DND-41 (cell line): ENCODE measurements at regions not wholly inside any gene's neighbourhood (a gene's known extent, or its start where the extent isn't known, plus 50 kb on each side); places are given as distances from the start of the nearest gene placed in this dataset.

Experiments
- EZH2 ChIP-seq: IDR thresholded peaks from 3 replicates; pipeline ENCODE4 v1.6.1; 2012; ENCODE audit warnings: borderline replicate concordance, low read depth, mild to moderate bottlenecking, moderate library complexity, low read length, inconsistent platforms; ENCODE audit not compliant: severe bottlenecking
- TF ChIP-seq, protein P1 (sequence below): IDR thresholded peaks from 2 replicates; pipeline ENCODE4 v1.5.1; 2012; ENCODE audit warnings: borderline replicate concordance, low read length, moderate library complexity, mild to moderate bottlenecking; ENCODE audit not compliant: poor library complexity, severe bottlenecking; ENCODE audit errors: extremely low read depth

DNA sequence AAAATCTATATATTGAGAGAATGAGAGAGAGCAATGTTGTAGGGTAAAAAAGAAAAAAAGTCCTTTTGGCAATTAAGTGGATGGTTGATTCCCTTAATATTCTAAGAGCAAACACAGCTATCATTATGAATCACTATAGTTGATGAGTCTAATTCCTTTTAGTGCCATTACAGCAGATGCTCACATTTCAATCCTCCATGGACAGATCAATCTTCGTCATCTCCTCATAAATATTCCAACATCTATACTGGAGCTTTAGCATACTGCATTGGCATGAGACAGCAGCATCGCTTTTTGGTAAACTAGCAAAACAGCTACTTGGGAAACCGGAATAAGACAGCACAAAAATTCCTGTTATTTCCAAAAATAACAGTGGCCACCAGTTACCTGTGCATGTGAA lies 796.7 kb downstream of the QKI start:
- TF ChIP-seq, protein P1, sequence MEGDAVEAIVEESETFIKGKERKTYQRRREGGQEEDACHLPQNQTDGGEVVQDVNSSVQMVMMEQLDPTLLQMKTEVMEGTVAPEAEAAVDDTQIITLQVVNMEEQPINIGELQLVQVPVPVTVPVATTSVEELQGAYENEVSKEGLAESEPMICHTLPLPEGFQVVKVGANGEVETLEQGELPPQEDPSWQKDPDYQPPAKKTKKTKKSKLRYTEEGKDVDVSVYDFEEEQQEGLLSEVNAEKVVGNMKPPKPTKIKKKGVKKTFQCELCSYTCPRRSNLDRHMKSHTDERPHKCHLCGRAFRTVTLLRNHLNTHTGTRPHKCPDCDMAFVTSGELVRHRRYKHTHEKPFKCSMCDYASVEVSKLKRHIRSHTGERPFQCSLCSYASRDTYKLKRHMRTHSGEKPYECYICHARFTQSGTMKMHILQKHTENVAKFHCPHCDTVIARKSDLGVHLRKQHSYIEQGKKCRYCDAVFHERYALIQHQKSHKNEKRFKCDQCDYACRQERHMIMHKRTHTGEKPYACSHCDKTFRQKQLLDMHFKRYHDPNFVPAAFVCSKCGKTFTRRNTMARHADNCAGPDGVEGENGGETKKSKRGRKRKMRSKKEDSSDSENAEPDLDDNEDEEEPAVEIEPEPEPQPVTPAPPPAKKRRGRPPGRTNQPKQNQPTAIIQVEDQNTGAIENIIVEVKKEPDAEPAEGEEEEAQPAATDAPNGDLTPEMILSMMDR: no peak
- TF ChIP-seq EZH2: no peak
